ENCODE measurements at regions not wholly inside any gene's neighbourhood (a gene's known extent, or its start where the extent isn't known, plus 50 kb on each side); places are given as distances from the start of the nearest gene placed in this dataset.

DNA sequence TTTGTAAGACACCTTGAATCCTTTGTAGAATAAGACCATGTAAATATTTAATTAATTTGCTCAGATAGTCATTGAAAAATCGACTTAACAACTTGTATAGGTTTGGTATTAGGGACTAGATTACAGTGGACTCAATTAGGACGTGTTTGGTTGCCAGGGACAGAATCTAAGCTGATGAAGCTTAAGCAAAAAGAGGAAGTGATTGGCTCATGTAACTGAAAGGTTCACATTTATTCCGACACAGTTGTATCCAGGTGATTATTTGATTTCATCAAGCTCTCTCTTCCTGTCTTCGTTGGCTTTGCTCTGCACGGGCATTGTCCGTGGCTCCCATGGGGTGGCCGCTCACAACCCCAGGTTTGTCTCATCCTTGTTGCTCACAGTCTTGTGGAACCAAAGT, 146.4 kb downstream of the C11orf91 start:
- Histone ChIP-seq H2AK5ac (ENCODE audit: low read depth, low read length) (no peak overlapping the region), H3K18ac (ENCODE audit: low read length) (no peak overlapping the region), H3K27ac (replicated peaks; ENCODE audit: low read length) (no peak overlapping the region), H2BK15ac (ENCODE audit: low read length) (no peak overlapping the region), H2BK12ac (ENCODE audit: low read length) (no peak overlapping the region), H4K91ac (ENCODE audit: low read depth, low read length, poor library complexity) (no peak overlapping the region), H3K9me3 (replicated peaks in 1 of 2; ENCODE audit: control insufficient read depth in 2 of 2, insufficient read depth in 1 of 2, low read depth in 1 of 2, low read length in 2 of 2) (no peaks in the 10 kb centered on the region), H3K79me1 (ENCODE audit: low read depth, low read length) (no peaks in the 10 kb centered on the region), H3K14ac (ENCODE audit: low read length) (no peak overlapping the region), H3K27me3 (ENCODE audit: control insufficient read depth in 3 of 3, insufficient read depth in 3 of 3, low read depth in 1 of 3, low read length in 3 of 3) (no peaks in the 10 kb centered on the region), H3K4me2 (ENCODE audit: insufficient read depth, low read length, poor library complexity, severe bottlenecking) (no peak overlapping the region), H2BK5ac (ENCODE audit: low read length) (no peak overlapping the region), H3K23ac (ENCODE audit: low read depth, low read length, poor library complexity) (no peak overlapping the region), H3K36me3 (replicated peaks in 1 of 2; ENCODE audit: control insufficient read depth in 2 of 2, insufficient read depth in 2 of 2, low read length in 2 of 2) (peaks cover 0 to 3% of the 10 kb centered on the region in 2 donors), H3K9ac (ENCODE audit: low read depth, low read length, poor library complexity) (no peak overlapping the region), H3K4me3 (ENCODE audit: low read length in 2 of 2) (no peak overlapping the region), H2AFZ (ENCODE audit: low read length) (no peak overlapping the region), H3K4me1 (ENCODE audit: control insufficient read depth in 2 of 2, insufficient read depth in 1 of 2, low read depth in 1 of 2, low read length in 2 of 2) (peaks cover 0 to 5% of the 10 kb centered on the region in 2 donors), H4K8ac (ENCODE audit: low read depth, low read length) (no peak overlapping the region), H2BK120ac (ENCODE audit: low read depth, low read length) (no peak overlapping the region), H3K4ac (ENCODE audit: low read length) (no peak overlapping the region)
- no CpG with 5 or more reads among the region's 7 CpGs for WGBS, 2 donors (ENCODE audit: extremely low coverage in 2 of 2, insufficient read length in 2 of 2, insufficient replicate concordance in 1 of 2)
- DNase-seq (ENCODE audit: low spot score), result no peak

DNA sequence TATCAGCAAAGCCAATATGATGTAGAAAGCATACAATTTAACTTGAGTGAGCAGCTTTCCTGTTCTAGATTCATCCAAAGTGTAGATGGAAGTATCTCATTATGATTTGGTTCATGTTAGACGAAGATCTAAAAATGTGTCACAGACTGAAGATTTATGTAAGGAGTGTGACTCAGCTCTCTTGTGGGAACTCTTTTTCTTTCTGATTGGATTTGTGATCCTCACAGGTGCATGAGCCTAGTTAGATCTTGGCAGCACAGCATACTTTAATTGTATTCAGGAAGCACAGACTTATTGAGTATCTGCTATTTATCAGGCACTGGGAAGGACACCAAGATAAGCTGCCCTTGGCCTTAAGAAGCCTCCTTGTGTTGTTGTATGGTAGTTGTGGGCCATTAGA, 147.1 kb downstream of the C11orf91 start:
- no peak overlapping the region for H3K27ac ChIP-seq (replicated peaks; ENCODE audit: low read length)
- no peak overlapping the region for H2BK12ac ChIP-seq (ENCODE audit: low read length)
- H3K18ac ChIP-seq (ENCODE audit: low read length), result no peak overlapping the region
- no peak overlapping the region for H3K23ac ChIP-seq (ENCODE audit: low read depth, low read length, poor library complexity)
- H2BK120ac ChIP-seq (ENCODE audit: low read depth, low read length), result no peak overlapping the region
- H3K36me3 ChIP-seq (replicated peaks in 1 of 2; ENCODE audit: control insufficient read depth in 2 of 2, insufficient read depth in 2 of 2, low read length in 2 of 2), result peaks cover 0 to 3% of the 10 kb centered on the region in 2 donors
- H4K91ac ChIP-seq (ENCODE audit: low read depth, low read length, poor library complexity), result no peak overlapping the region
- no peak overlapping the region for H3K9ac ChIP-seq (ENCODE audit: low read depth, low read length, poor library complexity)
- H3K79me1 ChIP-seq (ENCODE audit: low read depth, low read length), result no peaks in the 10 kb centered on the region
- no peak overlapping the region for H2AK5ac ChIP-seq (ENCODE audit: low read depth, low read length)
- no CpG with 5 or more reads among the region's 1 CpG for WGBS, 2 donors (ENCODE audit: extremely low coverage in 2 of 2, insufficient read length in 2 of 2, insufficient replicate concordance in 1 of 2)
- DNase-seq (ENCODE audit: low spot score), result no peak
- no peak overlapping the region for H2BK15ac ChIP-seq (ENCODE audit: low read length)
- no peak overlapping the region for H2AFZ ChIP-seq (ENCODE audit: low read length)
- H4K8ac ChIP-seq (ENCODE audit: low read depth, low read length), result no peak overlapping the region
- H3K4me2 ChIP-seq (ENCODE audit: insufficient read depth, low read length, poor library complexity, severe bottlenecking), result no peak overlapping the region
- no peak overlapping the region for H3K4ac ChIP-seq (ENCODE audit: low read length)
- no peak overlapping the region for H3K14ac ChIP-seq (ENCODE audit: low read length)
- H2BK5ac ChIP-seq (ENCODE audit: low read length), result no peak overlapping the region
- H3K4me1 ChIP-seq (ENCODE audit: control insufficient read depth in 2 of 2, insufficient read depth in 1 of 2, low read depth in 1 of 2, low read length in 2 of 2), result peaks cover 0 to 5% of the 10 kb centered on the region in 2 donors
- H3K9me3 ChIP-seq (replicated peaks in 1 of 2; ENCODE audit: control insufficient read depth in 2 of 2, insufficient read depth in 1 of 2, low read depth in 1 of 2, low read length in 2 of 2), result no peaks in the 10 kb centered on the region
- H3K27me3 ChIP-seq (ENCODE audit: control insufficient read depth in 3 of 3, insufficient read depth in 3 of 3, low read depth in 1 of 3, low read length in 3 of 3), result no peaks in the 10 kb centered on the region
- H3K4me3 ChIP-seq (ENCODE audit: low read length in 2 of 2), result no peak overlapping the region

DNA sequence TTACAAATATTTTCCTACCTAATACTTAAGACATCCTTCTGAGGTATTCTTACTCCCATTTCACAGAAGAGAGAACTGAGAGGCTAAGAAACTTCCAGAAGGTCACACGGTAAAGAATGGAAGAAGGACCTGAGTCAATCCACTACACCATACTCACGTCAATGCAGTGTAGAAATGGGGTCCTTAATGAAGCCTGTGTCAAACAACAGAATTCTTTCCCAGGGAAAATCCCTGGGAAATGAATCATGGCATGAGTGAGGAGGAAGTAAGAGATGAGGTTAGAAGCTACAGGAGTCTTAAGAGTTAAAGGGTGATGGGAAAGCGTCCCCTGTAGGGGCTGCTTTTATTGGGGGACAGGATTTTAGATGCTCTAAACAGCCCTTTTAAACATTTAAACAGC, 147.9 kb downstream of the C11orf91 start:
- Histone ChIP-seq H3K4me1 (ENCODE audit: control insufficient read depth in 2 of 2, insufficient read depth in 1 of 2, low read depth in 1 of 2, low read length in 2 of 2) (peaks cover 0 to 3% of the 10 kb centered on the region in 2 donors), H4K91ac (ENCODE audit: low read depth, low read length, poor library complexity) (no peak overlapping the region), H2BK5ac (ENCODE audit: low read length) (no peak overlapping the region), H2AK5ac (ENCODE audit: low read depth, low read length) (no peak overlapping the region), H4K8ac (ENCODE audit: low read depth, low read length) (no peak overlapping the region), H3K9ac (ENCODE audit: low read depth, low read length, poor library complexity) (no peak overlapping the region), H2AFZ (ENCODE audit: low read length) (no peak overlapping the region), H3K27ac (replicated peaks; ENCODE audit: low read length) (no peak overlapping the region), H3K79me1 (ENCODE audit: low read depth, low read length) (no peaks in the 10 kb centered on the region), H3K27me3 (ENCODE audit: control insufficient read depth in 3 of 3, insufficient read depth in 3 of 3, low read depth in 1 of 3, low read length in 3 of 3) (no peaks in the 10 kb centered on the region), H2BK15ac (ENCODE audit: low read length) (no peak overlapping the region), H2BK120ac (ENCODE audit: low read depth, low read length) (no peak overlapping the region), H3K36me3 (replicated peaks in 1 of 2; ENCODE audit: control insufficient read depth in 2 of 2, insufficient read depth in 2 of 2, low read length in 2 of 2) (peaks cover 0 to 3% of the 10 kb centered on the region in 2 donors), H3K4me2 (ENCODE audit: insufficient read depth, low read length, poor library complexity, severe bottlenecking) (no peak overlapping the region), H3K4ac (ENCODE audit: low read length) (no peak overlapping the region), H3K18ac (ENCODE audit: low read length) (no peak overlapping the region), H3K9me3 (replicated peaks in 1 of 2; ENCODE audit: control insufficient read depth in 2 of 2, insufficient read depth in 1 of 2, low read depth in 1 of 2, low read length in 2 of 2) (no peaks in the 10 kb centered on the region), H3K23ac (ENCODE audit: low read depth, low read length, poor library complexity) (no peak overlapping the region), H3K14ac (ENCODE audit: low read length) (no peak overlapping the region), H2BK12ac (ENCODE audit: low read length) (no peak overlapping the region), H3K4me3 (ENCODE audit: low read length in 2 of 2) (no peak overlapping the region)
- DNase-seq (ENCODE audit: low spot score), result no peak
- no CpG with 5 or more reads among the region's 3 CpGs for WGBS, 2 donors (ENCODE audit: extremely low coverage in 2 of 2, insufficient read length in 2 of 2, insufficient replicate concordance in 1 of 2)

DNA sequence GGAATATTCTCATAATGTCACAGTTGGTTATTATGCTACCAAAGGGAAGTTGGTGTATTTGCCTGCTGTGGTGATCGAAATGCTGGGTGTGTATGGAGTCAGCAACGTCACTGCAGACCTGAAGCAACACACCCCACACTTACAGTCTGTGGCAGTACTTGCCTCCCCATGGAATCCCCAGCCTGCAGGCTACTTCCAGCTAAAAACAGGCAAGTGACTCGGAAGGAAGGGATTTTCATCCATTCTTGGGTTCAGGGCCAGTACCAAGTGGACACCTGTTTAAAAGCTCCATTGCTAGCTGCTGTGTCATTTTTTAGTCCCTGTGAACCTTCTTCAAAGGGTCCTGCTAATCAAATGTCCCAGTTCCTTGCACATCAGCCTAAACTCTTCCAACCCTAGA, 149.6 kb downstream of the C11orf91 start:
- no peak overlapping the region for H2BK15ac ChIP-seq (ENCODE audit: low read length)
- H3K79me1 ChIP-seq (ENCODE audit: low read depth, low read length), result no peaks in the 10 kb centered on the region
- H3K4me2 ChIP-seq (ENCODE audit: insufficient read depth, low read length, poor library complexity, severe bottlenecking), result no peak overlapping the region
- H3K9ac ChIP-seq (ENCODE audit: low read depth, low read length, poor library complexity), result no peak overlapping the region
- peak overlapping the region; percentile 25 for H3K14ac ChIP-seq (ENCODE audit: low read length)
- no CpG with 5 or more reads among the region's 3 CpGs for WGBS, 2 donors (ENCODE audit: extremely low coverage in 2 of 2, insufficient read length in 2 of 2, insufficient replicate concordance in 1 of 2)
- no peak overlapping the region for H2BK120ac ChIP-seq (ENCODE audit: low read depth, low read length)
- no peak overlapping the region for H2AK5ac ChIP-seq (ENCODE audit: low read depth, low read length)
- no peak overlapping the region for H2BK12ac ChIP-seq (ENCODE audit: low read length)
- H3K27ac ChIP-seq (replicated peaks; ENCODE audit: low read length), result no peak overlapping the region
- no peak overlapping the region for H3K4ac ChIP-seq (ENCODE audit: low read length)
- no peak overlapping the region for H2BK5ac ChIP-seq (ENCODE audit: low read length)
- DNase-seq (ENCODE audit: low spot score), result no peak
- peaks cover 0 to 3% of the 10 kb centered on the region in 2 donors for H3K4me1 ChIP-seq (ENCODE audit: control insufficient read depth in 2 of 2, insufficient read depth in 1 of 2, low read depth in 1 of 2, low read length in 2 of 2)
- no peaks in the 10 kb centered on the region for H3K9me3 ChIP-seq (replicated peaks in 1 of 2; ENCODE audit: control insufficient read depth in 2 of 2, insufficient read depth in 1 of 2, low read depth in 1 of 2, low read length in 2 of 2)
- H2AFZ ChIP-seq (ENCODE audit: low read length), result no peak overlapping the region
- H3K18ac ChIP-seq (ENCODE audit: low read length), result no peak overlapping the region
- no peak overlapping the region for H3K4me3 ChIP-seq (ENCODE audit: low read length in 2 of 2)
- H3K36me3 ChIP-seq (replicated peaks in 1 of 2; ENCODE audit: control insufficient read depth in 2 of 2, insufficient read depth in 2 of 2, low read length in 2 of 2), result peaks cover 0 to 3% of the 10 kb centered on the region in 2 donors
- no peak overlapping the region for H4K91ac ChIP-seq (ENCODE audit: low read depth, low read length, poor library complexity)
- no peak overlapping the region for H4K8ac ChIP-seq (ENCODE audit: low read depth, low read length)
- no peaks in the 10 kb centered on the region for H3K27me3 ChIP-seq (ENCODE audit: control insufficient read depth in 3 of 3, insufficient read depth in 3 of 3, low read depth in 1 of 3, low read length in 3 of 3)
- H3K23ac ChIP-seq (ENCODE audit: low read depth, low read length, poor library complexity), result no peak overlapping the region
